GM12875 (cell line): ENCODE measurements at regions not wholly inside any gene's neighbourhood (a gene's known extent, or its start where the extent isn't known, plus 50 kb on each side); places are given as distances from the start of the nearest gene placed in this dataset.
"Not testable (repeated sequence)": the region's sequence is repeated elsewhere in the genome, so short reads cannot be mapped to it uniquely, and the experiment has no call there.

Experiments
- H3K4me3 ChIP-seq: one replicate; pipeline ENCODE4 v1.5.1; 2011; ENCODE audit warnings: low read depth, low read length, control low read depth
- TF ChIP-seq, protein P1 (sequence below): IDR thresholded peaks from 2 replicates; pipeline ENCODE4 v1.5.1; 2011; ENCODE audit warnings: low read depth, mild to moderate bottlenecking, control low read depth, inconsistent platforms, low read length, moderate library complexity, borderline replicate concordance; ENCODE audit not compliant: insufficient read depth

DNA sequence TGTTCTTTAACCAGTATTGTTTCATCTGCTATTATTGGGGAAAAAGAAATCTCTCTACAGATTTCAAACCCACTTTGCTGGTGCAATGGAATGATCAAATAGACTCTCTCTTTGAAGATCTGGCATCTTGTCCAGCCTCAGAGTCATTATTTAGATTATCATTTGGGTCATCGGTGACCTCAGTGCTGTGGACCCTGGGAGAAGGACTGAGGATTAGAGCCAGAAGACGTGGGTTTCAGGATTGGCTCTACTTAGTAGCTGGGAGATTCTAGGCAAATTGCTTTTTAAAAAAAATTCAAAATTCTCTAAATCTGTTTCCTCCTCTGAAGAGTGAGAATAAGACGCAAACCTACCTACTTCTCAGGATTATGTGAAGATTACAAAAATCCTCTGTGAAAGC lies 107.6 kb upstream of the CTAGE1 start:
- TF ChIP-seq, protein P1, sequence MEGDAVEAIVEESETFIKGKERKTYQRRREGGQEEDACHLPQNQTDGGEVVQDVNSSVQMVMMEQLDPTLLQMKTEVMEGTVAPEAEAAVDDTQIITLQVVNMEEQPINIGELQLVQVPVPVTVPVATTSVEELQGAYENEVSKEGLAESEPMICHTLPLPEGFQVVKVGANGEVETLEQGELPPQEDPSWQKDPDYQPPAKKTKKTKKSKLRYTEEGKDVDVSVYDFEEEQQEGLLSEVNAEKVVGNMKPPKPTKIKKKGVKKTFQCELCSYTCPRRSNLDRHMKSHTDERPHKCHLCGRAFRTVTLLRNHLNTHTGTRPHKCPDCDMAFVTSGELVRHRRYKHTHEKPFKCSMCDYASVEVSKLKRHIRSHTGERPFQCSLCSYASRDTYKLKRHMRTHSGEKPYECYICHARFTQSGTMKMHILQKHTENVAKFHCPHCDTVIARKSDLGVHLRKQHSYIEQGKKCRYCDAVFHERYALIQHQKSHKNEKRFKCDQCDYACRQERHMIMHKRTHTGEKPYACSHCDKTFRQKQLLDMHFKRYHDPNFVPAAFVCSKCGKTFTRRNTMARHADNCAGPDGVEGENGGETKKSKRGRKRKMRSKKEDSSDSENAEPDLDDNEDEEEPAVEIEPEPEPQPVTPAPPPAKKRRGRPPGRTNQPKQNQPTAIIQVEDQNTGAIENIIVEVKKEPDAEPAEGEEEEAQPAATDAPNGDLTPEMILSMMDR: no peak
- no peak overlapping the region for H3K4me3 ChIP-seq

DNA sequence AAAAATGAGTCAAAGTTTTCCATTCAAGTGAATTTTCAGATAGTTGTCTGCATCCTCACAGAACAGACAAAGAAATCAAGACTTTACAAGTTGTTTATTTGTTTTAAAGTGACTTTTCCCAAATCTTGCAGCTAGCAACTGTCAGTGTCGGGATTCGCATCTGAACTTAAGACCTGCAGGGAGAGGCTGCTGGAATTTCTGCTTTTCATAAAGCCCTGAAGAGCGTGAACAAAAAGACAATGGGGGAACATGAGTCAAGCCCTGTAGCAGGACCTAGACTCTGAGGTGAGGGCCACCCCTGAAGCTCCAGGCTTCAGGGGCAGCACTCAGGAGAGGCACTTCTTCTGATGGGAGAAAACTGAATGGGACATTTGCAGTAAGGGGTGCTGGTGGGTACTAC lies 108.2 kb upstream of the CTAGE1 start:
- TF ChIP-seq, protein P1: no peak
- H3K4me3 ChIP-seq: no peak overlapping the region

DNA sequence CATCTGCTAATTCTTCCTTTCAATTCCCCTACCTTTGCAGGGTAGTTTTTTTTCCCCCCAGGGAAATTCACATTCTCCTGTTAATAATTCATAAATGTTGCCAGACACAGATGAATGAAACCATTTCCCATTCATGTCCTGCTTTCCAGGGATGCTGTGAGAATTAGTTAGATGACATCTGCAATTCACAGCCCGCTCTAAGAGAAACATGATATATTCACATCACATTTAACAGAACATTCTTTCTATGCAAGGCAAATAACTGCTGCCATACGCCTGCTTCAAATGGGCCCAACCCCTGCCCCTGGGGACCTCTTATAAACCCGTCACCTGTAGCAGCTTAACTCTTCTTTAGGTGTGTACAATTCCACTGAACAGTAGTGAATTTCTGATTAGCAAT lies 110.6 kb upstream of the CTAGE1 start:
- TF ChIP-seq, protein P1: no peak
- no peak overlapping the region for H3K4me3 ChIP-seq

DNA sequence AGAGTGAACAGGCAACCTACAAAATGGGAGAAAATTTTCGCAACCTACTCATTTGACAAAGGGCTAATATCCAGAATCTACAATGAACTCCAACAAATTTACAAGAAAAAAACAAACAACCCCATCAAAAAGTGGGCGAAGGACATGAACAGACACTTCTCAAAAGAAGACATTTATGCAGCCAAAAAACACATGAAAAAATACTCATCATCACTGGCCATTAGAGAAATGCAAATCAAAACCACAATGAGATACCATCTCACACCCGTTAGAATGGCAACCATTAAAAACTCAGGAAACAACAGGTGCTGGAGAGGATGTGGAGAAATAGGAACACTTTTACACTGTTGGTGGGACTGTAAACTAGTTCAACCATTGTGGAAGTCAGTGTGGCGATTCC lies 117.0 kb upstream of the CTAGE1 start:
- H3K4me3 ChIP-seq: not testable (repeated sequence)

DNA sequence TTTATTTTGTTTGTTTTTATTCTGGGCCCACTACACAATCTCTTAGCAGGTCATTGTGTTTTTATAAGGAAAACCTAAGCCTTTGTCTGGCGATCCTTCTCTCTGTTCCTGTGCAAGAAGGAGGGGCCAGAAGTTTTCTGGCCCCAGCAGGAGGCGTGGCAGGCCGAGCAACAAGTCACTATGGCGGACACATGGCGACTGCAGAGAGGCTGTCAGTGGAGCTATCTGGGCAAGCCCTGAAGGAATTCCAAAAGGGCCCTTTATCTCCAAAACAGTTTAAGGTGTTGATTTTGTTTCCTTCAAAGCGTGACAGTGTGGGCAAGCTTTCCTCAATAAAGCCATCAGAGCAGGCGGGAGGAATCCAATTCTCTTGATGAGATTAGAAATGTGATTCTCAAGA lies 118.8 kb upstream of the CTAGE1 start:
- TF ChIP-seq, protein P1: no peak
- H3K4me3 ChIP-seq: no peak overlapping the region

DNA sequence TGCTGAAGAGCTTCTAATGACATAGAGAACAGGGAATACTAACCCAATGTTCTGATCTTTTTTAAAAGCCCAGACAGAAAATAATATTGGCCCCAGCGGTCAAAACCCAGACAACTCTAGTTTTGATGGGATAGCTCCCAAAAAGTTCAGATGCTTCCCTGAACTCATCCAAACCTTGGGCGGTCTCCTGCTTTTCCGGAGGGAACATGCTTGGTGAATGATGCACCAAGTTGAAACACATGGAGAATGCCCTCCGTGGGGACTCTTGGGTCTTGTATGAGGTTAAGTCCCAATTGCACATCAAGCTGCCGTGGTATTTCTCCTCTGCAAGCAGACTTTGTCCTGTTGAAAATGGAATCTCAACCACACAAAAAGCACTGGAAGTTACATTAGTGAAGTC lies 120.7 kb upstream of the CTAGE1 start:
- no peak overlapping the region for H3K4me3 ChIP-seq
- TF ChIP-seq, protein P1: no peak

DNA sequence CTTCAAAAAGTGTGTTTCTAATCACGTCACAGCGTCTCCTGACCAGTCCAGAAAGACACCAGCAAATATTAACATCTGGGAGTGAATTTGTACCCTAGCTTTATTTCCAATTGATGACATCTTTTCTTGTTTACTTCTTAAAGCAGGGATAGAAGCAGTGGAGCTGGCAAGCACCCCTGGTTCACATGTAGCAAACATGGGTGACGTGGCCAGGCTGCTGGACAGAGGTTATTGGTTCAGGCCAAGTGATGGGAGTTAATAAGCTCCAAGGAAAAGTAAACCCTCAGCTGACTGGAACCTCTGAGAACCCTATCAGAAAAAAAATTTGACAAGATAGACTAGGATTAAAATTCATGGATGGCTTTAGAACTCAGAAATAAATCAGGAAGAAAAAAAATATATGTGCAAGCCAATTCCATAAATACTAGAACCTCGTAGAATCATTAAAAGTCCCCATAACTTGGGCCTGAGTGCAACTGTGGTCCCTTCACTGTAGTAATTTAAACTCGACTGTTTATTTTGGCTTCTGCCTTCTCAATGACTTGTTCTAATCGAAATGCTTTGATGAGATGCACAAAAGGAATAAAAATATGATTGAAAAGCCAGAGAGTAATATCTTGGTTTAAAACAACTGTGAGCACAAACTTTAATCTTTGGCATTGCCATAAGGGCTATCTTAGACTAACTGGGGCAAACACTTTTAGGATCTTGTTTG lies 121.5 kb upstream of the CTAGE1 start:
- H3K4me3 ChIP-seq: no peak overlapping the region
- TF ChIP-seq, protein P1: no peak

DNA sequence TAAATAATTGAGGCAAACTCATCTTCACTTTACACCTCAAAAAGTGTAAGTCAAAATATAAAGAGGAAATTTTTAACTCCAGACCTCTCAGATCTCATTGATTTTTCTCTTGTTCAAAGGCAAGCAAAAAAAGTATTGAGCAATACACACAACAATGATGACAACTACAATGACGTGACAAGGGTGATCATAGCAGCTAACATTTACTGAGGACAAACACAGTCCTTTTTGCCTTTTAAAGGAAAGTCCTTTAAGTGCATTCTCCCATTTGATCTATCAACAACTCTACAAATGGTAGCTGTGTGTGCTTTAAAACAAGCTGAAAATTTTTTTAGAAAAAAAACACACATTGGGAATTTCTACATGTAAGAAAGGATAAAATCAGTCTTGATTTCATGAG lies 123.5 kb upstream of the CTAGE1 start:
- no peak overlapping the region for H3K4me3 ChIP-seq
- TF ChIP-seq, protein P1: no peak
